ENCODE measurements at regions not wholly inside any gene's neighbourhood (a gene's known extent, or its start where the extent isn't known, plus 50 kb on each side); places are given as distances from the start of the nearest gene placed in this dataset.

- TF ChIP-seq ZC3H10 (CRISPR knock-in tag; IDR thresholded peaks at IDR 0.05) (no peak), OSR1 (CRISPR knock-in tag; IDR thresholded peaks at IDR 0.05) (no peak), ISL1 (CRISPR knock-in tag; IDR thresholded peaks at IDR 0.05) (no peak), ZNF70 (CRISPR knock-in tag; IDR thresholded peaks at IDR 0.05) (no peak), ZFP3 (CRISPR knock-in tag; IDR thresholded peaks at IDR 0.05) (no peak), ZFP30 (CRISPR knock-in tag; IDR thresholded peaks at IDR 0.05) (no peak), RARB (CRISPR knock-in tag; IDR thresholded peaks at IDR 0.05) (no peak), PATZ1 (CRISPR knock-in tag; IDR thresholded peaks at IDR 0.05; ENCODE audit: borderline replicate concordance) (no peak), PPARA (CRISPR knock-in tag; IDR thresholded peaks at IDR 0.05; ENCODE audit: borderline replicate concordance) (no peak), TSHZ2 (CRISPR knock-in tag; IDR thresholded peaks at IDR 0.05) (no peak), TOX (CRISPR knock-in tag; IDR thresholded peaks at IDR 0.05; ENCODE audit: borderline replicate concordance) (no peak), GLIS3 (CRISPR knock-in tag; IDR thresholded peaks at IDR 0.05) (no peak)
Observed at GRCh38 chr2:70019096-70019495, 57.7 kb upstream of the ASPRV1 start.

Measured in SK-N-SH treated with all-trans-retinoic acid at 6 μM for 48 hours (cell line).